GM23338 (cell line): ENCODE measurements at regions not wholly inside any gene's neighbourhood (a gene's known extent, or its start where the extent isn't known, plus 50 kb on each side); places are given as distances from the start of the nearest gene placed in this dataset.

Experiments used
- ATAC-seq: fragments of 200-7000 bp; cut with Tn5 transposase; 3 replicates; pipeline ENCODE4 v1.9.1; 2020
- DNase-seq: peaks from one replicate; pipeline ENCODE4 v3.0.0-alpha.2; 2015; ENCODE audit warnings: low spot score
- H2AFZ ChIP-seq: fragments of 200-600 bp; sonication (generic); 2 replicates; pipeline ENCODE4 v1.8.0; 2016; ENCODE audit warnings: antibody characterized with exemption, mild to moderate bottlenecking, moderate library complexity
- H3F3A ChIP-seq: fragments of 200-600 bp; sonication (generic); replicated peaks from 2 replicates; pipeline ENCODE4 v1.8.0; 2017; ENCODE audit warnings: antibody characterized with exemption, mixed run types, low read depth
- H3K27ac ChIP-seq: fragments of 200-600 bp; sonication (generic); 2 replicates; pipeline ENCODE4 v1.6.1; 2016; ENCODE audit warnings: low read depth
- H3K27me3 ChIP-seq: fragments of 200-600 bp; sonication (generic); 2 replicates; pipeline ENCODE4 v1.8.0; 2016; ENCODE audit warnings: mild to moderate bottlenecking, mixed run types, moderate library complexity; ENCODE audit not compliant: insufficient read depth
- H3K36me3 ChIP-seq: fragments of 200-600 bp; sonication (generic); 2 replicates; pipeline ENCODE4 v1.8.0; 2016; ENCODE audit warnings: mild to moderate bottlenecking; ENCODE audit not compliant: insufficient read depth
- H3K4me1 ChIP-seq: fragments of 200-600 bp; sonication (generic); 2 replicates; pipeline ENCODE4 v1.8.0; 2016; ENCODE audit warnings: mild to moderate bottlenecking, moderate library complexity; ENCODE audit not compliant: insufficient read depth
- H3K4me2 ChIP-seq: fragments of 200-600 bp; sonication (generic); 2 replicates; pipeline ENCODE4 v1.7.1; 2017; ENCODE audit warnings: mixed run types
- H3K4me3 ChIP-seq: fragments of 200-600 bp; sonication (generic); 2 replicates; pipeline ENCODE4 v1.6.1; 2016; ENCODE audit warnings: mixed run types
- H3K79me2 ChIP-seq: fragments of 200-600 bp; sonication (generic); replicated peaks from 2 replicates; pipeline ENCODE4 v1.8.0; 2017; ENCODE audit warnings: mild to moderate bottlenecking; ENCODE audit not compliant: insufficient read depth
- H3K9me2 ChIP-seq: fragments of 200-600 bp; sonication (generic); 2 replicates; pipeline ENCODE4 v1.8.0; 2017; ENCODE audit not compliant: insufficient read depth
- H4K20me1 ChIP-seq: fragments of 200-600 bp; sonication (generic); replicated peaks from 2 replicates; pipeline ENCODE4 v1.8.0; 2017; ENCODE audit warnings: mild to moderate bottlenecking; ENCODE audit not compliant: insufficient read depth
- H3K27ac Mint-ChIP-seq: 2 replicates; pipeline ENCODE4 v1.8.0; 2020; ENCODE audit warnings: inconsistent platforms, mild to moderate bottlenecking, moderate library complexity, mixed read lengths
- H3K27me3 Mint-ChIP-seq: 3 replicates; pipeline ENCODE4 v1.8.0; 2022; ENCODE audit warnings: low read depth, mild to moderate bottlenecking, moderate library complexity, mixed read lengths, inconsistent platforms; ENCODE audit not compliant: insufficient read depth, poor library complexity
- H3K36me3 Mint-ChIP-seq: 3 replicates; pipeline ENCODE4 v1.8.0; 2021; ENCODE audit warnings: low read depth, mild to moderate bottlenecking, inconsistent platforms, moderate library complexity, mixed read lengths
- H3K4me1 Mint-ChIP-seq: 3 replicates; pipeline ENCODE4 v1.8.0; 2020; ENCODE audit warnings: mild to moderate bottlenecking, inconsistent platforms, mixed read lengths
- H3K4me3 Mint-ChIP-seq: 3 replicates; pipeline ENCODE4 v1.8.0; 2021; ENCODE audit warnings: moderate library complexity, mild to moderate bottlenecking, inconsistent platforms, mixed read lengths
- H3K9me3 Mint-ChIP-seq: 3 replicates; pipeline ENCODE4 v1.8.0; 2020; ENCODE audit warnings: moderate library complexity, mild to moderate bottlenecking, inconsistent platforms, mixed read lengths
- CREB1 ChIP-seq: fragments of 250-450 bp; sonication (Bioruptor Pico); IDR thresholded peaks from 2 replicates; pipeline ENCODE4 v1.5.0; 2020; ENCODE audit warnings: low read depth, mild to moderate bottlenecking, moderate library complexity
- CTCF ChIP-seq, 2 experiments: fragments of 200-600 bp in 1 of 2; sonication (generic) in 1 of 2; conservative IDR thresholded peaks; 2 replicates each; pipeline versions ENCODE4 v1.5.1 to v1.6.1; 2016 to 2017; ENCODE audit warnings: antibody characterized with exemption in 2 of 2, low read depth in 2 of 2, mild to moderate bottlenecking in 2 of 2, moderate library complexity in 1 of 2
- ETS1 ChIP-seq: IDR thresholded peaks from 2 replicates; pipeline ENCODE4 v1.6.1; 2016; ENCODE audit warnings: antibody characterized with exemption
- EZH2 ChIP-seq: fragments of 200-600 bp; sonication (generic); IDR thresholded peaks from one replicate; pipeline ENCODE4 v1.8.0; 2017; ENCODE audit warnings: antibody characterized with exemption, mild to moderate bottlenecking, low read depth; ENCODE audit not compliant: unreplicated experiment
- EZH2phosphoT487 ChIP-seq: fragments of 200-600 bp; sonication (generic); IDR thresholded peaks from one replicate; pipeline ENCODE4 v1.8.1; 2018; ENCODE audit warnings: antibody characterized with exemption; ENCODE audit not compliant: unreplicated experiment
- JUNB ChIP-seq: IDR thresholded peaks from one replicate; pipeline ENCODE4 v1.6.1; 2016; ENCODE audit warnings: antibody characterized with exemption; ENCODE audit not compliant: unreplicated experiment
- POLR2AphosphoS5 ChIP-seq: IDR thresholded peaks from 2 replicates; pipeline ENCODE4 v1.6.1; 2016; ENCODE audit warnings: antibody characterized with exemption, low read depth
- STAT1 ChIP-seq: IDR thresholded peaks from one replicate; pipeline ENCODE4 v1.6.1; 2016; ENCODE audit warnings: antibody characterized with exemption; ENCODE audit not compliant: unreplicated experiment
- ZNF114 ChIP-seq: fragments of 250-450 bp; sonication (Bioruptor Pico); IDR thresholded peaks from 2 replicates; pipeline ENCODE4 v1.5.0; 2020; ENCODE audit warnings: mild to moderate bottlenecking, moderate library complexity
- ZNF331 ChIP-seq: fragments of 250-450 bp; sonication (Bioruptor Pico); IDR thresholded peaks from 2 replicates; pipeline ENCODE4 v1.5.0; 2020; ENCODE audit warnings: low read depth, mild to moderate bottlenecking, moderate library complexity
- TF ChIP-seq, protein P1 (sequence below): IDR thresholded peaks from one replicate; pipeline ENCODE4 v1.6.1; 2018; ENCODE audit warnings: antibody characterized with exemption; ENCODE audit not compliant: unreplicated experiment

DNA sequence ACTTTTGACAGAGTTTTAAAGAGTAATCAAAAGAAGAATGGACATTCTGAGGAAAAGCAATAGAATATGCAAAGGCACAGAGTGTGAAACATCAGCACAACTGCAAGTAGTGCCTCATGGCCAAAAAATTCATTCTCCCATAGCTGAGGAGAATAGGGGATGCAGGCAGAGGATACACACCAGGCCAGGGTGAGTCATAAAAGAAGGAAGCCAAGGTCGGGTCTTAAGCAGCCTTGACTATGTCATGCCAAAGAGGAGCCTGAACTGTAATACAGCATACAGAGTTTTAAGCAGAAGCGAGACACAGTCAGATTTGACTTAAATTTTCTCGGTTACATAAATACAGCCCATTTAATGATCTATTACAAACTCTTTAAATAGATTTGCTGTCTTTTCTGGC, 165.0 kb downstream of the LNPK start (continued):
- TF ChIP-seq, protein P1, sequence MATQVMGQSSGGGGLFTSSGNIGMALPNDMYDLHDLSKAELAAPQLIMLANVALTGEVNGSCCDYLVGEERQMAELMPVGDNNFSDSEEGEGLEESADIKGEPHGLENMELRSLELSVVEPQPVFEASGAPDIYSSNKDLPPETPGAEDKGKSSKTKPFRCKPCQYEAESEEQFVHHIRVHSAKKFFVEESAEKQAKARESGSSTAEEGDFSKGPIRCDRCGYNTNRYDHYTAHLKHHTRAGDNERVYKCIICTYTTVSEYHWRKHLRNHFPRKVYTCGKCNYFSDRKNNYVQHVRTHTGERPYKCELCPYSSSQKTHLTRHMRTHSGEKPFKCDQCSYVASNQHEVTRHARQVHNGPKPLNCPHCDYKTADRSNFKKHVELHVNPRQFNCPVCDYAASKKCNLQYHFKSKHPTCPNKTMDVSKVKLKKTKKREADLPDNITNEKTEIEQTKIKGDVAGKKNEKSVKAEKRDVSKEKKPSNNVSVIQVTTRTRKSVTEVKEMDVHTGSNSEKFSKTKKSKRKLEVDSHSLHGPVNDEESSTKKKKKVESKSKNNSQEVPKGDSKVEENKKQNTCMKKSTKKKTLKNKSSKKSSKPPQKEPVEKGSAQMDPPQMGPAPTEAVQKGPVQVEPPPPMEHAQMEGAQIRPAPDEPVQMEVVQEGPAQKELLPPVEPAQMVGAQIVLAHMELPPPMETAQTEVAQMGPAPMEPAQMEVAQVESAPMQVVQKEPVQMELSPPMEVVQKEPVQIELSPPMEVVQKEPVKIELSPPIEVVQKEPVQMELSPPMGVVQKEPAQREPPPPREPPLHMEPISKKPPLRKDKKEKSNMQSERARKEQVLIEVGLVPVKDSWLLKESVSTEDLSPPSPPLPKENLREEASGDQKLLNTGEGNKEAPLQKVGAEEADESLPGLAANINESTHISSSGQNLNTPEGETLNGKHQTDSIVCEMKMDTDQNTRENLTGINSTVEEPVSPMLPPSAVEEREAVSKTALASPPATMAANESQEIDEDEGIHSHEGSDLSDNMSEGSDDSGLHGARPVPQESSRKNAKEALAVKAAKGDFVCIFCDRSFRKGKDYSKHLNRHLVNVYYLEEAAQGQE = no peak
- no peak for TF ChIP-seq ZNF331 (CRISPR knock-in tag)
- TF ChIP-seq ZNF114 (CRISPR knock-in tag) = no peak
- TF ChIP-seq CREB1 (CRISPR knock-in tag) = no peak
- no peak for TF ChIP-seq ETS1
- no peak for TF ChIP-seq EZH2phosphoT487
- TF ChIP-seq EZH2 = no peak

DNA sequence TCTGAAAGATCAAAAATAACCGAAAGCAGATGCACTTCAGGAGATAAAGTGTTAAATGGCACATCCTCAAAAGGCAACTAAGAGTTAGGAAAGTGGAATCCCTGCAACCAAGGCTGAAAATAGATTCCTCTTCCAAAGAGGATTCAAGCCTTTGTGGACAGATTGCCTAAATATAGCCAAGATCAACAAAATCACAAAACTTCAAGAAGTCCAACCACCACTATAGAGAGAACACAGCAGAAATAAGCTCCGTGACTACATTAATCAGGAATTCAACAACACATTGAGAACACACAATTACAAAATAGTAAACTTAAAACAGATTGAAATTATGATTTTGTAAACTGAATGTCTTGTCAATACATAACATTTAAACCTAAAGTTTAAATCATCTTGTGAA, 165.7 kb downstream of the LNPK start:
- Histone ChIP-seq H3K36me3 (no peaks in the 10 kb centered on the region), H3K27ac (no peak overlapping the region), H3K4me1 (peaks cover 14% of the 10 kb centered on the region), H3K4me2 (no peak overlapping the region), H3K4me3 (no peak overlapping the region), H3K79me2 (no peaks in the 10 kb centered on the region), H3K9me2 (no peaks in the 10 kb centered on the region), H3F3A (no peaks in the 10 kb centered on the region), H2AFZ (no peak overlapping the region), H3K27me3 (no peaks in the 10 kb centered on the region), H4K20me1 (no peaks in the 10 kb centered on the region)
- Mint-ChIP-seq H3K4me1 (peaks cover 12% of the 10 kb centered on the region; the same call in 2 of the 3 replicates), H3K27me3 (peaks cover 2% of the 10 kb centered on the region), H3K36me3 (no peaks in the 10 kb centered on the region), H3K27ac (no peak overlapping the region), H3K4me3 (no peak overlapping the region), H3K9me3 (no peaks in the 10 kb centered on the region)
- ATAC-seq = no peak
- no peak for DNase-seq
- TF ChIP-seq CTCF (conservative IDR thresholded peaks at IDR 0.05; ENCODE audit: low read depth in 2 of 2) = no peak
- TF ChIP-seq, protein P1 = no peak
- no peak for TF ChIP-seq ETS1
- TF ChIP-seq JUNB = no peak
- no peak for TF ChIP-seq ZNF114 (CRISPR knock-in tag)
- no peak for TF ChIP-seq ZNF331 (CRISPR knock-in tag)
- no peak for TF ChIP-seq STAT1
- TF ChIP-seq POLR2AphosphoS5 = no peak
